Calu3 (cell line): ENCODE measurements at regions not wholly inside any gene's neighbourhood (a gene's known extent, or its start where the extent isn't known, plus 50 kb on each side); places are given as distances from the start of the nearest gene placed in this dataset.

Experiments used
- BruUV-seq: library from RNA; stranded (reverse); fragments of 400-500 nt; replicated peaks from 2 replicates; lab custom pipeline; 2021; lab: Mats Ljungman, UMichigan
- CTCF ChIA-PET: fragments of 300-600 bp; sonication (Branson Sonifier 250); formaldehyde crosslinking; loops from one replicate; lab custom pipeline; 2022; ENCODE audit warnings: antibody characterized with exemption; lab: Charles Lee
- DNase-seq: peaks from one replicate; pipeline ENCODE4 v3.0.0; 2022
- H3K27ac Mint-ChIP-seq: one replicate; pipeline ENCODE4 v1.8.0; 2022; ENCODE audit warnings: mixed read lengths; ENCODE audit not compliant: unreplicated experiment
- H3K27me3 Mint-ChIP-seq: one replicate; pipeline ENCODE4 v1.8.0; 2022; ENCODE audit warnings: mixed read lengths; ENCODE audit not compliant: unreplicated experiment
- H3K36me3 Mint-ChIP-seq: one replicate; pipeline ENCODE4 v1.8.0; 2022; ENCODE audit warnings: mild to moderate bottlenecking, moderate library complexity, mixed read lengths; ENCODE audit not compliant: insufficient read depth, unreplicated experiment
- H3K4me1 Mint-ChIP-seq: one replicate; pipeline ENCODE4 v1.8.0; 2022; ENCODE audit warnings: mild to moderate bottlenecking, low read depth, mixed read lengths; ENCODE audit not compliant: unreplicated experiment
- H3K4me3 Mint-ChIP-seq: one replicate; pipeline ENCODE4 v1.8.0; 2022; ENCODE audit warnings: mild to moderate bottlenecking, low read depth, moderate library complexity, mixed read lengths; ENCODE audit not compliant: unreplicated experiment
- H3K9me3 Mint-ChIP-seq: one replicate; pipeline ENCODE4 v1.8.0; 2022; ENCODE audit warnings: low read depth, mixed read lengths; ENCODE audit not compliant: unreplicated experiment
- intact Hi-C: fragments of 100-400 bp; cut with micrococcal nuclease; formaldehyde crosslinking; loops from one replicate; pipeline ENCODE4 v1.10.0; 2022; ENCODE audit not compliant: unreplicated experiment
- TF ChIP-seq, protein P1 (sequence below): fragments of 200-600 bp; IDR thresholded peaks from one replicate; pipeline ENCODE4 v1.8.0; 2022; ENCODE audit warnings: antibody characterized with exemption; ENCODE audit not compliant: unreplicated experiment

DNA sequence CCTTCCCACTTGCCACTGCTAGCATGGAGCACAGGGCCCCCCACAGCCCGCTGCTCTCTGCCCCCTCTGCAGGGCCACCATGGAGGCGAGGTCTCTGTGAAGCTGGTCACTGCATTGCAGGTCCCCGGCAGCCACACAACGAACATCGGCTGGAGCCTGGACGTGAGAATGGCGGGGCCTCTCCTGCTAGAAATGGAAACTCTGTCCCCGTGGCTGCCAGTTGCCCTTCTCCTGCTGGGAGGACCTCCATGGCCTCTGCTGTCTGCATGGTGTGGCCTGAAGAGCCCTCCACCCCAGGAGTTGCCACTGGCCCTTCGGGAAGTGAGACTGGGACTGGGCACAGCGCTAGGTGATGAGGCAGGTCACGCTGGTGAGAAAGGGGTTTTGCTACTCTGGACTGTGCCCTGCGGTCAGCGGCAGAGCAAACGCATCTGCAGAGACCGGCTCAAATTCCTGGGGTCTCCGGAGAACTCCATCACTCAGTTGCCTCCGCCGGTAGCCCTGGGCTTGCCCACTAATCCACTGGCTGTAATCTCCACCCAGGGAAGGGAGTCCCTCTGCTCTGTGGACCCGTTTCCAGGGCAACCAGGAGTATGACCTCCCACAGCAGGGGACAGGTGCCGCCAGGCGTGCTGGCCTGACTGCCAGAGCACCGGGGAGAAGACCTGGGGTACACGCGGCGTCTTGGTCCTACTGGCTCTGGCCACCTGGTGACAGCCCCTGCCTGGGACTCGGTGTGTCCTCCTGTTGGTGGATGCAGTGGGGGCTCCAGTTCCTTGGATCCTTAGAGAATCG, 806.3 kb downstream of the BRD1 start:
- no peak for DNase-seq
- Mint-ChIP-seq H3K4me3 (no peak overlapping the region), H3K27me3 (no peaks in the 10 kb centered on the region), H3K4me1 (no peaks in the 10 kb centered on the region), H3K36me3 (peaks cover 9% of the 10 kb centered on the region), H3K27ac (no peak overlapping the region), H3K9me3 (peaks cover 3% of the 10 kb centered on the region)
- BruUV-seq, result no TSS peak
- TF ChIP-seq, protein P1, sequence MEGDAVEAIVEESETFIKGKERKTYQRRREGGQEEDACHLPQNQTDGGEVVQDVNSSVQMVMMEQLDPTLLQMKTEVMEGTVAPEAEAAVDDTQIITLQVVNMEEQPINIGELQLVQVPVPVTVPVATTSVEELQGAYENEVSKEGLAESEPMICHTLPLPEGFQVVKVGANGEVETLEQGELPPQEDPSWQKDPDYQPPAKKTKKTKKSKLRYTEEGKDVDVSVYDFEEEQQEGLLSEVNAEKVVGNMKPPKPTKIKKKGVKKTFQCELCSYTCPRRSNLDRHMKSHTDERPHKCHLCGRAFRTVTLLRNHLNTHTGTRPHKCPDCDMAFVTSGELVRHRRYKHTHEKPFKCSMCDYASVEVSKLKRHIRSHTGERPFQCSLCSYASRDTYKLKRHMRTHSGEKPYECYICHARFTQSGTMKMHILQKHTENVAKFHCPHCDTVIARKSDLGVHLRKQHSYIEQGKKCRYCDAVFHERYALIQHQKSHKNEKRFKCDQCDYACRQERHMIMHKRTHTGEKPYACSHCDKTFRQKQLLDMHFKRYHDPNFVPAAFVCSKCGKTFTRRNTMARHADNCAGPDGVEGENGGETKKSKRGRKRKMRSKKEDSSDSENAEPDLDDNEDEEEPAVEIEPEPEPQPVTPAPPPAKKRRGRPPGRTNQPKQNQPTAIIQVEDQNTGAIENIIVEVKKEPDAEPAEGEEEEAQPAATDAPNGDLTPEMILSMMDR, result no peak
- CTCF ChIA-PET, result no interaction called here
- intact Hi-C loops, result no loop called here

DNA sequence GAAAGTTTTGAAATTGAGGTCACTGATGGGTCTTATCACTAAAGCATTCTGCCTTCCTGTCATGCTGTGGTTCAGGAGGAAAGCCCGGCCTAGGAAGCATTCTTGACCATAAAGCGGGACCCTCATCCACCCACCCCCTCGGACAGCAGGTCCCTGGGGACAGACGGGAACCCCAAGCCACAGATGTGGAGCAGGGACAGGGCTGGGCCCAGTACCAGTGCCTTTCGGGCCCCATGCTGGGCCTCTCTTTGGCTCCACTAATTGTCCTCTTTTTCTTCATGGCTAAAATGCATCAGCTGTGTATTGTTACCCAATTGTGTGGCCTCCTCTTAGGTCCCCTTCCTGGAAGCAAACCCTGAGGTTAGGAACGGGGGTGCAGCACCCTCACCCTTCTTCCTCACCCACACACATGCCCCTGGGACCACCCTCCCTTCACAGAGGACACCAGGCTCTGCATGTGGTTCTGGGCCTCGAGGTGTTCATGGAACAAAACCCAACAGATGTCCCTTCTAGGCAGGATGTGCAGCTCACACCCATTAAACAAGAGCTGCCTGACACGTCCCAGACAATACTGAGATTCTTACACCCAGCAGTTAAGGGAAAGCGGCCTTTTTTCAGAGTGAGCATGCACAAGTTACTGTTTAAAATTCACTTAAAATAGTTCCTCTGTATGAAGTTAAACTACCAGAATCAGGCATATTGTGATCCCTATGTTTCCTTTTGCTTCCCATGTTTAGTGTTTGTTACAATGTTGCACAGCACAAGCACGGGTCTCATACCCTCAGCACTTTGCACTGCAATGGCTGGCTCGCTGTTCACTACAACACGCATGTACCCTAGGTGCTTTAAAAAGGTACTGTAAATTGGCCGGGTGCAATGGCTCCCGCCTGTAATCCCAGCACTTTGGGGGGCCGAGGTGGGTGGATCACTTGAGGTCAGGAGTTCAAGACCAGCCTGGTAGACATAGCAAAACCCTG, 807.6 kb downstream of the BRD1 start:
- intact Hi-C loops, result no loop called here
- Mint-ChIP-seq H3K4me3 (no peak overlapping the region), H3K27ac (no peak overlapping the region), H3K36me3 (peaks cover 9% of the 10 kb centered on the region), H3K27me3 (no peaks in the 10 kb centered on the region), H3K4me1 (no peaks in the 10 kb centered on the region), H3K9me3 (peaks cover 3% of the 10 kb centered on the region)
- DNase-seq, result no peak
- TF ChIP-seq, protein P1, result no peak
- CTCF ChIA-PET, result no interaction called here
- BruUV-seq, result no TSS peak

DNA sequence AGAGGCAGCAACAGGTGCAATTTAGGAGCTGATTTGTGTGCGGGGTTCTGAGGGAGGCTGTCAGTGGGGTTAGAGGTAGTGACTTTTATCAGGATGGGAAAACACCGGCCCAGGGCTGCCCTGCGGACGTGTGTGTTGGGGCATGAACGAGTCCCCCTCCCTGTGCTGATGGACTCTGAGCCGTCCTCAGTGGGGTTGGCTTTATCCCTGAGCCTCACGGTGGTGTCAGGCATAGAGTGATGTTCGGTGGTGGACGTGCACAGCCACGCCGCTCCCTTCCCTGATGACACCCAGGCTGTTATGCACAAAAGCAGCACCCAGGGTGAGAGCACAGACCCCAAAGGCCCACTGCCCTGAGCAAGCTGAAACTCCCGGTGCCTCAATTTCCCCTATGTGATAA, 809.1 kb downstream of the BRD1 start:
- H3K27ac Mint-ChIP-seq, result no peak overlapping the region
- TF ChIP-seq, protein P1, result no peak
- H3K27me3 Mint-ChIP-seq, result no peaks in the 10 kb centered on the region
- no peak for DNase-seq
- H3K9me3 Mint-ChIP-seq, result peaks cover 5% of the 10 kb centered on the region
- BruUV-seq, result no TSS peak
- no peak overlapping the region for H3K4me3 Mint-ChIP-seq
- intact Hi-C loops, result no loop called here
- CTCF ChIA-PET, result no interaction called here
- peaks cover 8% of the 10 kb centered on the region for H3K36me3 Mint-ChIP-seq
- H3K4me1 Mint-ChIP-seq, result no peaks in the 10 kb centered on the region

DNA sequence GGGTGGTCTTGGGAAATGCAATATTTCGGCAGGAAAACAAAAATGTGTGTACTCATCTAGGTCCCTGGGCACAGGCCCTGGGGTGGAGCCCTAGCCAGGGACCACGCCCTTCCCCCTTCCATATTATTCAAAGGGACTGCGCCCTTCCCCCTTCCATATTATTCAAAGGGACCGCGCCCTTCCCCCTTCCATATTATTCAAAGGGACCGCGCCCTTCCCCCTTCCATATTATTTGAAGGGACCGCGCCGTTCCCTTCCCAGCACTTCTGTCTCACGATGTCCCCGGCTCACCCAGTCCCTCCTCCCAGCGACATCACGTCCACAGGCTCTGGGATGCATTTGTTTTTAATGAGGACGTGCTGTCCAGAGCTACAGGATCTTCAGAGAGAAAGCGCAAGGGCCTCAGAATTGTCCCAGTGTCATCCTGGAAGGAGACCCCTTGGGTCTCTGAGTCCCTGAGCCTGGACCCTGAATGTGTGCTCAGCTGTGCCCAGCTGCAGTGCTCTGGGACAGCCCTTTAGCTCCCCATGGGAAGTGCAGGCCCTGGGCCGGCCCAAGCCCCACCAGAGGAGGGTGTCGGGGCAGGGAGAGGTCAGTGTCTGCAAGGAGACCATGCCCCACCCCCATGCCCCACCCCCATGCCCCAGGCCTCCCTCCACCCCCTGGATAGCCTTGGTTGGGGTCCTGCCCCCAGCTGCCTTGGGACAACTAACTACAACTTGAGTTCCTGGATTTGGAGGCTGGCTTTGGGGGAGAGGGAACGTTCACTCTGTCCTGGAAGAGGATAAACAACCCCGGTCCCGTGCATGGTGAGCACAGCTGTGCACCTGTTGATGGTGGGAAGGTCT, 810.0 kb downstream of the BRD1 start:
- intact Hi-C loops, result no loop called here
- Mint-ChIP-seq H3K27ac (no peak overlapping the region), H3K27me3 (no peaks in the 10 kb centered on the region), H3K9me3 (peaks cover 5% of the 10 kb centered on the region), H3K36me3 (no peaks in the 10 kb centered on the region), H3K4me3 (no peak overlapping the region), H3K4me1 (no peaks in the 10 kb centered on the region)
- TF ChIP-seq, protein P1, result no peak
- DNase-seq, result no peak
- BruUV-seq, result no TSS peak
- CTCF ChIA-PET, result no interaction called here
